IMR-90 (cell line): ENCODE measurements at regions not wholly inside any gene's neighbourhood (a gene's known extent, or its start where the extent isn't known, plus 50 kb on each side); places are given as distances from the start of the nearest gene placed in this dataset.

Experiments
- ATAC-seq: fragments of 200-7000 bp; cut with Tn5 transposase; 2 replicates; pipeline ENCODE4 v1.9.1; 2020; ENCODE audit warnings: low read depth, mild to moderate bottlenecking, moderate library complexity
- BruUV-seq: library from RNA; stranded (reverse); fragments of 400-500 nt; replicated peaks from 2 replicates; lab custom pipeline; 2021; lab: Mats Ljungman, UMichigan
- CTCF ChIA-PET: fragments of 300-600 bp; formaldehyde crosslinking; extraction: SDS; loops from one replicate; lab custom pipeline; 2021; ENCODE audit warnings: antibody characterized with exemption; lab: Yijun Ruan, JAX
- POLR2A ChIA-PET: fragments of 300-600 bp; sonication (Branson Sonifier 250); formaldehyde crosslinking; loops from one replicate; lab custom pipeline; 2022; ENCODE audit warnings: antibody characterized with exemption; ENCODE audit not compliant: unreplicated experiment; lab: Charles Lee
- DNase-seq: peaks from one replicate; pipeline ENCODE4 v3.0.0; 2013
- H2AFZ ChIP-seq: replicated peaks from 2 replicates; pipeline ENCODE3; 2013; ENCODE audit warnings: low read length, mild to moderate bottlenecking; ENCODE audit not compliant: poor library complexity
- H2AK5ac ChIP-seq: 2 replicates; pipeline ENCODE4 v1.6.1; 2013; ENCODE audit warnings: low read depth, low read length, inconsistent platforms
- H2AK9ac ChIP-seq: replicated peaks from 2 replicates; pipeline ENCODE3; 2013; ENCODE audit warnings: mild to moderate bottlenecking, low read depth, low read length, moderate library complexity; ENCODE audit not compliant: poor library complexity
- H2BK120ac ChIP-seq: 2 replicates; pipeline ENCODE4 v1.6.1; 2013; ENCODE audit warnings: low read depth, low read length, inconsistent platforms
- H2BK15ac ChIP-seq: 3 replicates; pipeline ENCODE4 v1.6.1; 2013; ENCODE audit warnings: low read depth, low read length, inconsistent platforms
- H2BK20ac ChIP-seq: 2 replicates; pipeline ENCODE4 v1.6.1; 2013; ENCODE audit warnings: low read depth, mild to moderate bottlenecking, inconsistent platforms, low read length, moderate library complexity
- H2BK5ac ChIP-seq: 2 replicates; pipeline ENCODE4 v1.6.1; 2013; ENCODE audit warnings: mild to moderate bottlenecking, low read depth, low read length, inconsistent platforms; ENCODE audit not compliant: poor library complexity, severe bottlenecking
- H3K14ac ChIP-seq: replicated peaks from 2 replicates; pipeline ENCODE4 v1.6.1; 2013; ENCODE audit warnings: low read depth, low read length, inconsistent platforms
- H3K18ac ChIP-seq: 2 replicates; pipeline ENCODE4 v1.6.1; 2013; ENCODE audit warnings: low read depth, low read length, control low read depth
- H3K23ac ChIP-seq: 2 replicates; pipeline ENCODE4 v1.6.1; 2013; ENCODE audit warnings: low read depth, low read length, inconsistent platforms
- H3K27ac ChIP-seq: 2 replicates; pipeline ENCODE4 v1.5.1; 2013; ENCODE audit warnings: mild to moderate bottlenecking, control low read depth, low read length; ENCODE audit not compliant: insufficient read depth
- H3K27me3 ChIP-seq: 2 replicates; pipeline ENCODE4 v1.6.1; 2013; ENCODE audit warnings: low read length; ENCODE audit not compliant: control insufficient read depth, insufficient read depth
- H3K36me3 ChIP-seq: 2 replicates; pipeline ENCODE4 v1.6.1; 2013; ENCODE audit warnings: low read length, mixed read lengths; ENCODE audit not compliant: control insufficient read depth, insufficient read depth
- H3K4ac ChIP-seq: 2 replicates; pipeline ENCODE4 v1.6.1; 2013; ENCODE audit warnings: low read depth, low read length, inconsistent platforms
- H3K4me1 ChIP-seq: 2 replicates; pipeline ENCODE4 v1.6.1; 2013; ENCODE audit warnings: low read length, mixed read lengths; ENCODE audit not compliant: control insufficient read depth, insufficient read depth
- H3K4me2 ChIP-seq: 2 replicates; pipeline ENCODE4 v1.6.1; 2013; ENCODE audit warnings: low read depth, mild to moderate bottlenecking, control low read depth, low read length, moderate library complexity
- H3K4me3 ChIP-seq: 2 replicates; pipeline ENCODE4 v1.5.1; 2013; ENCODE audit warnings: low read depth, mild to moderate bottlenecking, control low read depth, low read length, moderate library complexity; ENCODE audit not compliant: insufficient read depth
- H3K56ac ChIP-seq: 2 replicates; pipeline ENCODE4 v1.6.1; 2013; ENCODE audit warnings: low read length, inconsistent platforms; ENCODE audit not compliant: insufficient read depth; ENCODE audit errors: extremely low read depth
- H3K79me1 ChIP-seq, 2 experiments: 2 replicates each; pipeline ENCODE4 v1.6.1; 2013; ENCODE audit warnings: low read length in 2 of 2, inconsistent platforms in 1 of 2, low read depth in 1 of 2
- H3K9ac ChIP-seq: 2 replicates; pipeline ENCODE4 v1.6.1; 2013; ENCODE audit warnings: low read depth, low read length, control low read depth
- H3K9me1 ChIP-seq: 2 replicates; pipeline ENCODE4 v1.6.1; 2013; ENCODE audit warnings: low read length, inconsistent platforms; ENCODE audit not compliant: insufficient read depth
- H3K9me3 ChIP-seq: 2 replicates; pipeline ENCODE4 v1.6.1; 2013; ENCODE audit warnings: low read length; ENCODE audit not compliant: control insufficient read depth, insufficient read depth
- H4K20me1 ChIP-seq: 2 replicates; pipeline ENCODE4 v1.6.1; 2013; ENCODE audit warnings: low read length, inconsistent platforms; ENCODE audit not compliant: insufficient read depth
- H4K5ac ChIP-seq: 2 replicates; pipeline ENCODE4 v1.6.1; 2013; ENCODE audit warnings: mild to moderate bottlenecking, low read depth, low read length, control low read depth
- H4K8ac ChIP-seq, 2 experiments: 2 replicates each; pipeline ENCODE4 v1.6.1; 2013; ENCODE audit warnings: low read depth in 2 of 2, low read length in 2 of 2, control low read depth in 1 of 2, inconsistent platforms in 1 of 2
- H4K91ac ChIP-seq: 2 replicates; pipeline ENCODE4 v1.6.1; 2013; ENCODE audit warnings: low read depth, low read length, inconsistent platforms; ENCODE audit not compliant: insufficient read depth
- CTCF ChIP-seq: conservative IDR thresholded peaks from 2 replicates; pipeline ENCODE4 v1.5.1; 2012; ENCODE audit warnings: mild to moderate bottlenecking, low read depth, low read length, improper control_type of control experiment
- ELK1 ChIP-seq: fragments of 150-350 bp; IDR thresholded peaks from 2 replicates; pipeline ENCODE4 v1.6.1; 2016; ENCODE audit warnings: low read depth, mild to moderate bottlenecking, low read length, moderate library complexity, borderline replicate concordance
- MAFK ChIP-seq: IDR thresholded peaks from 2 replicates; pipeline ENCODE4 v1.6.1; 2012; ENCODE audit warnings: low read depth, low read length, improper control_type of control experiment
- NFE2L2 ChIP-seq: fragments of 150-350 bp; IDR thresholded peaks from 2 replicates; pipeline ENCODE4 v1.6.1; 2016; ENCODE audit warnings: low read depth, mild to moderate bottlenecking, low read length
- dilution Hi-C: fragments of 300-500 bp; cut with HindIII; formaldehyde crosslinking; loops from one replicate; pipeline ENCODE4 v1.14.3; 2018; ENCODE audit warnings: low sequenced_read_pairs; ENCODE audit not compliant: unreplicated experiment
- in situ Hi-C: fragments of 300-500 bp; cut with MboI; formaldehyde crosslinking; loops from 3 replicates; pipeline ENCODE4 v1.14.3; 2019; ENCODE audit warnings: low sequenced_read_pairs, inconsistent platforms, mixed read lengths
- intact Hi-C: fragments of 100-400 bp; cut with micrococcal nuclease; formaldehyde crosslinking; loops from 2 replicates; pipeline ENCODE4 v1.10.0; 2022

GRCh38 chr2:211144078-211144477 is 587.7 kb downstream of the CPS1 start:
- no peaks in the 10 kb centered on the region for H3K36me3 ChIP-seq
- ChIA-PET CTCF (no interaction called here), POLR2A (no interaction called here)
- no peak overlapping the region for H4K8ac ChIP-seq
- no peak overlapping the region for H3K9ac ChIP-seq
- H4K20me1 ChIP-seq: no peaks in the 10 kb centered on the region
- H3K9me3 ChIP-seq: peaks cover 4% of the 10 kb centered on the region
- no peak overlapping the region for H3K23ac ChIP-seq
- H2BK15ac ChIP-seq: no peak overlapping the region
- TF ChIP-seq MAFK (peak; percentile 91), ELK1 (no peak), CTCF (no peak), NFE2L2 (peak; percentile 67)
- H4K91ac ChIP-seq: no peak overlapping the region
- H2BK120ac ChIP-seq: no peak overlapping the region
- dilution Hi-C loops: no loop called here
- no peak overlapping the region for H3K27ac ChIP-seq
- no peak for ATAC-seq
- H2BK20ac ChIP-seq: no peak overlapping the region
- no peak overlapping the region for H3K4ac ChIP-seq
- in situ Hi-C loops: no loop called here
- H3K27me3 ChIP-seq: no peaks in the 10 kb centered on the region
- no peaks in the 10 kb centered on the region for H3K79me1 ChIP-seq
- H2BK5ac ChIP-seq: no peak overlapping the region
- H2AK5ac ChIP-seq: no peak overlapping the region
- no peaks in the 10 kb centered on the region for H3K4me1 ChIP-seq
- H2AK9ac ChIP-seq: no peak overlapping the region
- no peak overlapping the region for H2AFZ ChIP-seq
- DNase-seq: peak; percentile 5
- no peaks in the 10 kb centered on the region for H3K9me1 ChIP-seq
- no peak overlapping the region for H3K56ac ChIP-seq
- H3K18ac ChIP-seq: no peak overlapping the region
- no peak overlapping the region for H3K4me2 ChIP-seq
- BruUV-seq: no TSS peak
- H4K5ac ChIP-seq: no peak overlapping the region
- intact Hi-C loops: no loop called here
- no peak overlapping the region for H3K4me3 ChIP-seq
- no peak overlapping the region for H3K14ac ChIP-seq
